ENCODE measurements at regions not wholly inside any gene's neighbourhood (a gene's known extent, or its start where the extent isn't known, plus 50 kb on each side); places are given as distances from the start of the nearest gene placed in this dataset.

DNA sequence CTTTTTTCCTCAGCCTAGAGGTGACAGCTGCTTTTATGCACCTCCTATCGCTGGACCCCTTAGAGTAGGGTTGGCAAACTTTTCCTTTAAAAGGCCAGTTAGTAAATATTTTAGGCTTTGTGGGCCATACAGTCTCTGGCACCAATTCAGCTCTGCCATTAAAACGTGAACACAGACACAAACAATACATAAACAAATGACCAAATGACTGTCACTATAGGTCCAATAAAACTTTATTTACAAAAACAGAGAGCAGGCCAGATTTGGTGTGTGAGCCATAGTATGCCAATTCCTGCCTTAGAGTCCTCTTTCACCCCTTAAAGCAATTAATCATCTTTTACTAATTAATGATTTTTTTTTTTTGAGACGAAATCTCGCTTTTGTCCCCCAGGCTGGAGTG is 61.1 kb upstream of the RPS13 start:
- POLR2A ChIA-PET, result no interaction called here
- Mint-ChIP-seq H3K27ac (no peak overlapping the region), H3K36me3 (ENCODE audit: low read depth) (peaks cover 10% of the 10 kb centered on the region), H3K4me1 (ENCODE audit: low read depth) (no peaks in the 10 kb centered on the region), H3K4me3 (no peak overlapping the region), H3K9me3 (no peaks in the 10 kb centered on the region), H3K27me3 (no peaks in the 10 kb centered on the region)
- intact Hi-C loops (cut with micrococcal nuclease), result no loop called here
- CTCF ChIA-PET, result interaction anchor here (1.1 kb wide), 1 partner anchor 18 kb away, joined by 3 read pairs; no protein-coding TSS in a partner anchor
- ATAC-seq (no peak), DNase-seq (no peak)
- TF ChIP-seq, protein P1, sequence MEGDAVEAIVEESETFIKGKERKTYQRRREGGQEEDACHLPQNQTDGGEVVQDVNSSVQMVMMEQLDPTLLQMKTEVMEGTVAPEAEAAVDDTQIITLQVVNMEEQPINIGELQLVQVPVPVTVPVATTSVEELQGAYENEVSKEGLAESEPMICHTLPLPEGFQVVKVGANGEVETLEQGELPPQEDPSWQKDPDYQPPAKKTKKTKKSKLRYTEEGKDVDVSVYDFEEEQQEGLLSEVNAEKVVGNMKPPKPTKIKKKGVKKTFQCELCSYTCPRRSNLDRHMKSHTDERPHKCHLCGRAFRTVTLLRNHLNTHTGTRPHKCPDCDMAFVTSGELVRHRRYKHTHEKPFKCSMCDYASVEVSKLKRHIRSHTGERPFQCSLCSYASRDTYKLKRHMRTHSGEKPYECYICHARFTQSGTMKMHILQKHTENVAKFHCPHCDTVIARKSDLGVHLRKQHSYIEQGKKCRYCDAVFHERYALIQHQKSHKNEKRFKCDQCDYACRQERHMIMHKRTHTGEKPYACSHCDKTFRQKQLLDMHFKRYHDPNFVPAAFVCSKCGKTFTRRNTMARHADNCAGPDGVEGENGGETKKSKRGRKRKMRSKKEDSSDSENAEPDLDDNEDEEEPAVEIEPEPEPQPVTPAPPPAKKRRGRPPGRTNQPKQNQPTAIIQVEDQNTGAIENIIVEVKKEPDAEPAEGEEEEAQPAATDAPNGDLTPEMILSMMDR (IDR thresholded peaks at IDR 0.05), result no peak

DNA sequence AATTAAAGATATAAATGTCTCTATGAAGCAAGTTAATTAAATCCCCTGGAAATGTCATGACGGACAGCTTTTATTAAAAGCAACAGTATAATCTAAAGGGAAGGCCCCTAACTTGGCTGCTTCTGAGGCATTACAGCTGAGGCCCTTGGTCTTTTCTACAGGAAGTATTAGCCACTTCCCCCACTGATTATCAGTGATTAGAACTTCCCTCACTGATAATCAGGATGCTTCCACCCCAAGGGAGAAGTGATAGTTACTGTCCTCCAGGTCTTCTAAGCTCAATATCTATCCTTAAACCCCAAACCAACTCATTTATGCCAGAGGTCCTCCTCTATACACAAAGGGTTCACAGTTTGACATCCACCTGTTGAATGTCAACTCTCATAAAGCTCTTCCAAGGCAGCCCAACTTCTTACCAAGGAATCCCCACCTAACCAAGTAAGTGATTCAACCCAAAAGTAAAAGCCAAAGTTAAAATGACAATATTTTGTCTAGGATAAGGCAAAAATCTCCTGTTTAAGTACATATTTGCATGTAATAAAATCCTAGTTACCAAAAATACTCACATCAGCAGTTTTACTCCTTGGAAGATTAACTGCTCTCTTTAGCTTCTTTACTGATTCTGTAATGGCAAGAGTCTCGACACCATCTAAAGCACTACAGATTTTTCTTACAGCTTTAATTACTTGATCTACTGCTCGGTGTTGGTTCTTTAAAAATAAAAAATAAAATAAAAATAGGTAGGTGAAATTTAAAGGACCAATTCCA is 58.6 kb upstream of the RPS13 start:
- CTCF ChIA-PET, result interaction anchor here (1.3 kb wide), 1 partner anchor 347 kb away, joined by 3 read pairs; no protein-coding TSS in a partner anchor

DNA sequence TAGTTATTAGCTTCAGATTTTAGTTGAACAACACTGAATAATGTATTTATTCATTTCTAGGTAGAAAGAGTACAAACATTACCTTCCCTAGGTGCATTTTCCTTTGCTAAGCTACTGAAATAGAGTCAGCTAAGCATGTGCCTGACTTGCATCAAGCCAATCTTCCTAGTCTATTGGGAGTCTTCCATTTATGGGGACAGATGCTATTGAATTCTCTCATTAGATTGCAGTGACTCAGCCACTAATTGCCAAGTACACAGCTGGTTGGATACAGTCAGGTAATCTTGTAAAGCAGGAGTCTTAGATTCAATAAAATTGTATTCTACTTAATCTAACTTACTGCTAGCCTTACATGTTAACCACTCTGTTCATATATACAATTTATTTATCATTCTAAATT is 55.2 kb upstream of the RPS13 start:
- TF ChIP-seq, protein P1 (IDR thresholded peaks at IDR 0.05), result no peak
- intact Hi-C loops (cut with micrococcal nuclease), result no loop called here
- Mint-ChIP-seq H3K9me3 (no peaks in the 10 kb centered on the region), H3K4me3 (no peak overlapping the region), H3K4me1 (ENCODE audit: low read depth) (no peaks in the 10 kb centered on the region), H3K27me3 (no peaks in the 10 kb centered on the region), H3K27ac (no peak overlapping the region), H3K36me3 (ENCODE audit: low read depth) (peaks cover 10% of the 10 kb centered on the region)
- no peak for DNase-seq
- ChIA-PET POLR2A (no interaction called here), CTCF (no interaction called here)
- ATAC-seq, result no peak

More for the DNA sequence above, 58.6 kb upstream of the RPS13 start:
- POLR2A ChIA-PET, result no interaction called here
- DNase-seq (no peak), ATAC-seq (no peak)
- H3K27me3 Mint-ChIP-seq, result no peaks in the 10 kb centered on the region
- intact Hi-C loops (cut with micrococcal nuclease), result no loop called here
- peaks cover 4% of the 10 kb centered on the region for H3K36me3 Mint-ChIP-seq (ENCODE audit: low read depth)
- no peak overlapping the region for H3K27ac Mint-ChIP-seq
- no peaks in the 10 kb centered on the region for H3K9me3 Mint-ChIP-seq
- H3K4me1 Mint-ChIP-seq (ENCODE audit: low read depth), result no peaks in the 10 kb centered on the region
- H3K4me3 Mint-ChIP-seq, result no peak overlapping the region
- TF ChIP-seq, protein P1 (IDR thresholded peaks at IDR 0.05), result no peak

DNA sequence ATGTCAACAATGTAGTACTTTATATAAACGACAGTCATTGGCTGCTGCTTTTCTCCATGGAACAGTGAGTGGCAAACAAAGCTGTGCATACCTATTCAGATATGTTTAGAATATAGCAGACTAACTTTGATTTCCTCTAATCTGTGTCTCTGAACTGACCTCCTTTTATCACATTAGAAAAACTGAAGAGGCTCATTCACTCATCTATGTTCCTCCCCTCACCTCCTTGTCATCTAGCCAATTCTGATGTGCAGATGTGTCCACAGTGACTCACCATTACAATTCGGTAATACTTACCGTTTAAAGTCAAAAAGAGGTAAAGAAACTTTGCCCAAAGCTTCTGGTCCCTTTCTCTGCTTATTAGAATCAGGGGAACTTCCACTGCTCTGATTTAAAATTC is 51.5 kb upstream of the RPS13 start:
- intact Hi-C loops (cut with micrococcal nuclease), result no loop called here
- TF ChIP-seq, protein P1 (IDR thresholded peaks at IDR 0.05), result no peak
- ChIA-PET CTCF (no interaction called here), POLR2A (no interaction called here)
- Mint-ChIP-seq H3K27me3 (no peaks in the 10 kb centered on the region), H3K4me1 (ENCODE audit: low read depth) (no peaks in the 10 kb centered on the region), H3K4me3 (no peak overlapping the region), H3K27ac (no peak overlapping the region), H3K36me3 (ENCODE audit: low read depth) (peaks cover 12% of the 10 kb centered on the region), H3K9me3 (no peaks in the 10 kb centered on the region)
- DNase-seq, result no peak
- ATAC-seq, result no peak
